ENCODE measurements at regions not wholly inside any gene's neighbourhood (a gene's known extent, or its start where the extent isn't known, plus 50 kb on each side); places are given as distances from the start of the nearest gene placed in this dataset.

- Histone ChIP-seq H3K36me3 (ENCODE audit: control insufficient read depth in 1 of 2, insufficient read depth in 2 of 2, low read length in 2 of 2) (no peaks in the 10 kb centered on the region), H3K9me2 (ENCODE audit: insufficient read depth) (no peaks in the 10 kb centered on the region), H3K9ac (ENCODE audit: low read length) (no peak overlapping the region), H3K4me2 (ENCODE audit: low read length) (no peak overlapping the region), H3K4me3 (replicated peaks in 1 of 2; ENCODE audit: low read depth in 1 of 2, low read length in 2 of 2) (no peak overlapping the region), H3K27me3 (ENCODE audit: insufficient read depth, low read length) (no peaks in the 10 kb centered on the region), H3K79me2 (ENCODE audit: insufficient read depth, low read length) (no peaks in the 10 kb centered on the region), H4K20me1 (ENCODE audit: insufficient read depth) (no peaks in the 10 kb centered on the region), H3K27ac (ENCODE audit: low read depth, low read length) (no peak overlapping the region), H3K4me1 (ENCODE audit: control insufficient read depth in 1 of 2, insufficient read depth in 2 of 2, low read length in 2 of 2) (no peaks in the 10 kb centered on the region), H2AFZ (ENCODE audit: low read depth, low read length, poor library complexity, severe bottlenecking) (no peak overlapping the region), H3K9me3 (ENCODE audit: control insufficient read depth in 1 of 2, insufficient read depth in 1 of 2, low read depth in 1 of 2, low read length in 2 of 2) (no peaks in the 10 kb centered on the region)
- no peak for DNase-seq (ENCODE audit: low read depth, low spot score)
- TF ChIP-seq ATF3 (IDR thresholded peaks at IDR 0.05): no peak
- no peak for TF ChIP-seq CTCF (IDR thresholded peaks at IDR 0.05 in 2 of 3, conservative IDR thresholded peaks at IDR 0.05 in 1 of 3; ENCODE audit: borderline replicate concordance in 1 of 3, insufficient read depth in 1 of 3, low read depth in 2 of 3, low read length in 2 of 3)
- TF ChIP-seq ELF1 (IDR thresholded peaks at IDR 0.05; ENCODE audit: borderline replicate concordance, low read depth): no peak
- BruUV-seq (replicated peaks): no TSS peak
- POLR2A ChIA-PET: no interaction called here
- no peak for ATAC-seq
- RAD21 ChIA-PET (ENCODE audit: low non-redundant PET in 1 of 2, low total read pairs in 2 of 2, uncharacterized antibody in 2 of 2, unreplicated experiment in 2 of 2): no interaction called here
- intact Hi-C loops (cut with micrococcal nuclease): no loop called here
- CTCF ChIA-PET: no interaction called here
These were observed 207.9 kb upstream of the ISX start for GRCh38 chr22:34858066-34858465.

GRCh38 chr22:34861787-34862186 lies 204.2 kb upstream of the ISX start:
- BruUV-seq (replicated peaks): no TSS peak
- Histone ChIP-seq H3K79me2 (ENCODE audit: insufficient read depth, low read length) (no peaks in the 10 kb centered on the region), H2AFZ (ENCODE audit: low read depth, low read length, poor library complexity, severe bottlenecking) (no peak overlapping the region), H3K4me2 (ENCODE audit: low read length) (no peak overlapping the region), H4K20me1 (ENCODE audit: insufficient read depth) (no peaks in the 10 kb centered on the region), H3K9me2 (ENCODE audit: insufficient read depth) (no peaks in the 10 kb centered on the region), H3K27me3 (ENCODE audit: insufficient read depth, low read length) (no peaks in the 10 kb centered on the region), H3K9ac (ENCODE audit: low read length) (no peak overlapping the region), H3K27ac (ENCODE audit: low read depth, low read length) (no peak overlapping the region), H3K4me3 (replicated peaks in 1 of 2; ENCODE audit: low read depth in 1 of 2, low read length in 2 of 2) (no peak overlapping the region), H3K36me3 (ENCODE audit: control insufficient read depth in 1 of 2, insufficient read depth in 2 of 2, low read length in 2 of 2) (no peaks in the 10 kb centered on the region), H3K4me1 (ENCODE audit: control insufficient read depth in 1 of 2, insufficient read depth in 2 of 2, low read length in 2 of 2) (peaks cover 0 to 5% of the 10 kb centered on the region in 2 experiments; a peak in 2 of 4 replicates), H3K9me3 (ENCODE audit: control insufficient read depth in 1 of 2, insufficient read depth in 1 of 2, low read depth in 1 of 2, low read length in 2 of 2) (no peaks in the 10 kb centered on the region)
- ChIA-PET POLR2A (no interaction called here), CTCF (no interaction called here), RAD21 (ENCODE audit: low non-redundant PET in 1 of 2, low total read pairs in 2 of 2, uncharacterized antibody in 2 of 2, unreplicated experiment in 2 of 2) (no interaction called here)
- intact Hi-C loops (cut with micrococcal nuclease): no loop called here
- TF ChIP-seq JUND (IDR thresholded peaks at IDR 0.05) (no peak), ATF3 (IDR thresholded peaks at IDR 0.05) (no peak), SIN3A (IDR thresholded peaks at IDR 0.05; ENCODE audit: low read depth) (no peak), EZH2 (IDR thresholded peaks at IDR 0.05) (no peak), YY1 (IDR thresholded peaks at IDR 0.05; ENCODE audit: extremely low read depth, insufficient replicate concordance, low read depth, low read length) (no peak), CEBPB (IDR thresholded peaks at IDR 0.05; ENCODE audit: low read depth) (no peak), POLR2AphosphoS5 (IDR thresholded peaks at IDR 0.05; ENCODE audit: low read depth, low read length) (no peak), ELF1 (IDR thresholded peaks at IDR 0.05; ENCODE audit: borderline replicate concordance, low read depth) (no peak), FOSL1 (IDR thresholded peaks at IDR 0.05; ENCODE audit: low read depth) (no peak), ZFX (IDR thresholded peaks at IDR 0.05) (no peak), ZNF274 (IDR thresholded peaks at IDR 0.05; ENCODE audit: low read depth, low read length) (no peak), EGR1 (IDR thresholded peaks at IDR 0.05; ENCODE audit: low read depth) (no peak), SRF (IDR thresholded peaks at IDR 0.05; ENCODE audit: low read depth) (no peak), TCF7L2 (IDR thresholded peaks at IDR 0.05; ENCODE audit: borderline replicate concordance, extremely low read depth, insufficient read depth, insufficient read length) (no peak)
- DNase-seq (ENCODE audit: low read depth, low spot score): no peak
- ATAC-seq: no peak
